ENCODE measurements at regions not wholly inside any gene's neighbourhood (a gene's known extent, or its start where the extent isn't known, plus 50 kb on each side); places are given as distances from the start of the nearest gene placed in this dataset.

DNA sequence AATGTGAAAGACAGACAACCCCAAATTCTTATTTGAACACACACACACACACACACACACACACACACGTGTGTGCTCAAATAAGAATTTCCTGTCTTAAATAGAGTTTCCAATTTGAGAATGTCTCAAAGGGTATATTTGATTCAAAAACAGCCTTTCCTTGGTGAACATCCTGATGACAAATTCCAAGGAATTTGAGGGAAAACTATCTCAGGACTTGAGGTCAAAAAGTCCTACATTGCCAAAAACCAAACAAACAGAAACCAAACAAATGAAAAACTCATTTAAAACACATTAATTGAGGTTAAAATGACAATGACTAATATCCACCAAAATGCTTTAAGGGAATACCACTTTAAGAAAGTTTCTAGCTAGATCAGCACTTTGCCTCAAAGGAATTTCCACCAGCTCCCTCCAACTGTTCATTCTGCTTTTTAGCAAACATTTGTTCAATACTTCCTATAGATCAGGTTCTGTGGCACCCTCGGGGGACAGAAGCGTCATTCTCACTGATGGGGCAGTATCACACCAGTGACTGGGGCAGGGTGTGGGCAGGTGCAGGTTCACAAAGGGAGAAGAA lies 232.1 kb upstream of the TRIB2 start:
- H2AFZ ChIP-seq (ENCODE audit: control insufficient read depth, low read length): no peak overlapping the region
- H3K9me3 ChIP-seq (ENCODE audit: control insufficient read depth, low read depth, low read length): no peaks in the 10 kb centered on the region
- H3K9me1 ChIP-seq (ENCODE audit: control insufficient read depth, extremely low read depth, insufficient read depth, low read length): no peaks in the 10 kb centered on the region
- dilution Hi-C loops (cut with MboI; ENCODE audit: extremely low pct_ligation_motif_present, low sequenced_read_pairs): no loop called here
- no peaks in the 10 kb centered on the region for H4K20me1 ChIP-seq (ENCODE audit: control insufficient read depth, extremely low read depth, insufficient read depth, low read length)
- H3K36me3 ChIP-seq (ENCODE audit: control insufficient read depth in 2 of 2, extremely low read depth in 1 of 2, insufficient read depth in 2 of 2, low read length in 2 of 2): no peaks in the 10 kb centered on the region
- no peak overlapping the region for H3K4me3 ChIP-seq (ENCODE audit: control insufficient read depth in 2 of 3, extremely low read depth in 1 of 3, insufficient read depth in 2 of 3, low read depth in 1 of 3, low read length in 3 of 3)
- TF ChIP-seq, protein P1, sequence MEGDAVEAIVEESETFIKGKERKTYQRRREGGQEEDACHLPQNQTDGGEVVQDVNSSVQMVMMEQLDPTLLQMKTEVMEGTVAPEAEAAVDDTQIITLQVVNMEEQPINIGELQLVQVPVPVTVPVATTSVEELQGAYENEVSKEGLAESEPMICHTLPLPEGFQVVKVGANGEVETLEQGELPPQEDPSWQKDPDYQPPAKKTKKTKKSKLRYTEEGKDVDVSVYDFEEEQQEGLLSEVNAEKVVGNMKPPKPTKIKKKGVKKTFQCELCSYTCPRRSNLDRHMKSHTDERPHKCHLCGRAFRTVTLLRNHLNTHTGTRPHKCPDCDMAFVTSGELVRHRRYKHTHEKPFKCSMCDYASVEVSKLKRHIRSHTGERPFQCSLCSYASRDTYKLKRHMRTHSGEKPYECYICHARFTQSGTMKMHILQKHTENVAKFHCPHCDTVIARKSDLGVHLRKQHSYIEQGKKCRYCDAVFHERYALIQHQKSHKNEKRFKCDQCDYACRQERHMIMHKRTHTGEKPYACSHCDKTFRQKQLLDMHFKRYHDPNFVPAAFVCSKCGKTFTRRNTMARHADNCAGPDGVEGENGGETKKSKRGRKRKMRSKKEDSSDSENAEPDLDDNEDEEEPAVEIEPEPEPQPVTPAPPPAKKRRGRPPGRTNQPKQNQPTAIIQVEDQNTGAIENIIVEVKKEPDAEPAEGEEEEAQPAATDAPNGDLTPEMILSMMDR (optimal IDR thresholded peaks at IDR 0.05 in 1 of 3, IDR thresholded peaks at IDR 0.05 in 1 of 3, conservative IDR thresholded peaks at IDR 0.05 in 1 of 3; ENCODE audit: extremely low read depth in 1 of 3, insufficient read depth in 2 of 3, low read length in 3 of 3): no peak
- TF ChIP-seq EZH2 (IDR thresholded peaks at IDR 0.05; ENCODE audit: low read length): no peak
- H3K9ac ChIP-seq (ENCODE audit: control insufficient read depth, extremely low read depth, insufficient read depth, low read length): no peak overlapping the region
- H3K27ac ChIP-seq (ENCODE audit: control insufficient read depth, insufficient read depth, low read length): no peak overlapping the region
- no peak for FAIRE-seq
- H3K79me2 ChIP-seq (ENCODE audit: control insufficient read depth, insufficient read depth, low read length): no peaks in the 10 kb centered on the region
- H3K4me1 ChIP-seq (ENCODE audit: control insufficient read depth, extremely low read depth, insufficient read depth, low read length): peaks cover 10% of the 10 kb centered on the region
- DNase-seq (ENCODE audit: low read depth, low spot score): no peak
- no peak overlapping the region for H3K4me2 ChIP-seq (ENCODE audit: control insufficient read depth, extremely low read depth, insufficient read depth, low read depth, low read length)
- H3K27me3 ChIP-seq (ENCODE audit: control insufficient read depth, extremely low read depth, insufficient read depth, low read length): no peaks in the 10 kb centered on the region

DNA sequence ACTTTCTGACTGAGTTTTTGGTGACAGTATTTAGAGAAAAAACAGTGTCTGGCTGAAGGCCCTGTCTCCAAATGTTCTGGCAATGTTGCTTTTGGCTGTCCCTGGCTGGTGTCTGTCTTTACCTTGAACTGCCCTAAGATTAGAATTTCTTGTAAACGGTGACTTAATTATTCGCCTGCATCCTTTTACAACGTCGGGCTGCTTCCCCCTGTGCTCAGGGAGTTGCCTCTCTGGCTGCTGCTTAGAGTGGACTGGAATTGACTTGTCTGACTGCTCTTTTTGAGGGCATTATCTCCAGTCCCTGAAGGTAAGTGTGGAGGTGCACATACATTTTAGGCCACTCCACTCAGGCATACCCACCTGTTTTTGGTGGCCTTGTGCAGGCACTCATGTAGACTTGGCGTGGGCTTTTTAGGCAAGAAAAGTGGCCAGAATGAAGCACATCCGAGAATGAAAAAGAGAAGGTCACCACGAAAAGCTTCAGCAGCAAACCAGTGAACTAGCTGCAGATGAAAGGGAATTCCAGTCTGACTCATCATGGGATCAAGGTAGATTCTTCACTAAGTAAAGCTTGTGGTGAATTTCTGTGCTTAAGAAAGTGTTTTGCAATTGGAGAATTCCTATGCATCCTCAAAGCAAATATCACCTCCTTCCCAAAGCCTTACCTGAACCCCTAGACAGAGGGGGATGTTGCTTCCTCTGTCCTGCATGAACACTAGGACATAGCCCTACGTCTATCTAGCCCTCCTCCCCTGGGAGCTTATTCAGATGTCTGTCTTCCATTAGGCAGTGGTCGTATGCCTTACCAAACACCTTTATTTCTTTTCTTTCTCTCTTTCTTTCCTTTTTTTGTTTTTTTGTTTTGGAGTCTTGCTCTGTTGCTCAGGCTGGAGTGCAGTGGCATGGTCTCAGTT lies 230.3 kb upstream of the TRIB2 start:
- H3K36me3 ChIP-seq (ENCODE audit: control insufficient read depth in 2 of 2, extremely low read depth in 1 of 2, insufficient read depth in 2 of 2, low read length in 2 of 2): no peaks in the 10 kb centered on the region

More for the DNA sequence above, 230.3 kb upstream of the TRIB2 start:
- H3K9me1 ChIP-seq (ENCODE audit: control insufficient read depth, extremely low read depth, insufficient read depth, low read length): no peaks in the 10 kb centered on the region
- dilution Hi-C loops (cut with MboI; ENCODE audit: extremely low pct_ligation_motif_present, low sequenced_read_pairs): no loop called here
- no peak overlapping the region for H3K9ac ChIP-seq (ENCODE audit: control insufficient read depth, extremely low read depth, insufficient read depth, low read length)
- H3K79me2 ChIP-seq (ENCODE audit: control insufficient read depth, insufficient read depth, low read length): no peaks in the 10 kb centered on the region
- peak overlapping the region; percentile 47 for H3K4me2 ChIP-seq (ENCODE audit: control insufficient read depth, extremely low read depth, insufficient read depth, low read depth, low read length)
- peak overlapping the region in 1 of 3 experiments; percentile 5 for H3K4me3 ChIP-seq (ENCODE audit: control insufficient read depth in 2 of 3, extremely low read depth in 1 of 3, insufficient read depth in 2 of 3, low read depth in 1 of 3, low read length in 3 of 3)
- peaks cover 10% of the 10 kb centered on the region for H3K4me1 ChIP-seq (ENCODE audit: control insufficient read depth, extremely low read depth, insufficient read depth, low read length)
- H3K27me3 ChIP-seq (ENCODE audit: control insufficient read depth, extremely low read depth, insufficient read depth, low read length): no peaks in the 10 kb centered on the region
- TF ChIP-seq, protein P1 (optimal IDR thresholded peaks at IDR 0.05 in 1 of 3, IDR thresholded peaks at IDR 0.05 in 1 of 3, conservative IDR thresholded peaks at IDR 0.05 in 1 of 3; ENCODE audit: extremely low read depth in 1 of 3, insufficient read depth in 2 of 3, low read length in 3 of 3): no peak
- TF ChIP-seq EZH2 (IDR thresholded peaks at IDR 0.05; ENCODE audit: low read length): no peak
- DNase-seq (ENCODE audit: low read depth, low spot score) (no peak), FAIRE-seq (peak; percentile 73)
- H2AFZ ChIP-seq (ENCODE audit: control insufficient read depth, low read length): no peak overlapping the region
- H4K20me1 ChIP-seq (ENCODE audit: control insufficient read depth, extremely low read depth, insufficient read depth, low read length): no peaks in the 10 kb centered on the region
- H3K27ac ChIP-seq (ENCODE audit: control insufficient read depth, insufficient read depth, low read length): no peak overlapping the region
- H3K9me3 ChIP-seq (ENCODE audit: control insufficient read depth, low read depth, low read length): no peaks in the 10 kb centered on the region
